ENCODE measurements at regions not wholly inside any gene's neighbourhood (a gene's known extent, or its start where the extent isn't known, plus 50 kb on each side); places are given as distances from the start of the nearest gene placed in this dataset.
A peak's percentile ranks its signal among the peaks of the same experiment; 100 is the strongest.

- Histone ChIP-seq H3K4me3 (no peak overlapping the region), H3K27me3 (no peaks in the 10 kb centered on the region), H3K27ac (no peak overlapping the region), H3K9me3 (no peaks in the 10 kb centered on the region), H3K36me3 (no peaks in the 10 kb centered on the region), H3K4me1 (no peaks in the 10 kb centered on the region)
- in situ Hi-C loops (cut with MboI; ENCODE audit: low pct_ligation_motif_present in 1 of 4, low pct_unique_long_range_greater_than_20kb in 1 of 4, low sequenced_read_pairs in 3 of 4): no loop called here
- no peak for TF ChIP-seq POLR2AphosphoS5 (IDR thresholded peaks at IDR 0.05)
- DNase-seq: no peak
- intact Hi-C loops (cut with DNase I; ENCODE audit: low total_unique reads): no loop called here
- 52% methylated on average over 2 of the region's 3 CpGs; no CpG with 5 or more reads in 1 of the 2 donors for WGBS, 2 donors (ENCODE audit: low coverage in 1 of 2)
Observed at GRCh38 chrX:55813150-55813549, 95.6 kb downstream of the RRAGB start.

DNA sequence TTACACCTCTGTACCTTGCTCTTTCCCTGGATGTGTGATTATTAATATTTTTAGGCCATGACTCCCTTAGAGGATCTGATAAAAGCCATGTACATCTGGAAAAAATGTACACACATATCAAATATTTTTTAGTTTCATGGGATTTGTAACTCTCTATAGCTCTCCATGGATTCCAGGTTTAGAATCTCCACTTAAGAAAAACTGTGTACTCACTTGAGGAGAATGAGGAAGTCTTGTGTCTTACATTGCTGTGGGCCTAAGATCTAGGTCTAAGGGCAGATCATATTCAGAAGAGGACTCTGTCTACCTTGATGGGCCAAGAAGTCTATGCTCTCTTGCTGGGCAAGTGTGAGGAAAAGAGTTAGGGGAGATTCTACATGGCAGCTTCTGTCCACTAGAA lies 98.0 kb downstream of the RRAGB start:
- no peak for DNase-seq
- no peaks in the 10 kb centered on the region for H3K4me1 ChIP-seq
- H3K36me3 ChIP-seq: no peaks in the 10 kb centered on the region
- no peaks in the 10 kb centered on the region for H3K27me3 ChIP-seq
- H3K27ac ChIP-seq: no peak overlapping the region
- H3K9me3 ChIP-seq: no peaks in the 10 kb centered on the region
- intact Hi-C loops (cut with DNase I; ENCODE audit: low total_unique reads): no loop called here
- in situ Hi-C loops (cut with MboI; ENCODE audit: low pct_ligation_motif_present in 1 of 4, low pct_unique_long_range_greater_than_20kb in 1 of 4, low sequenced_read_pairs in 3 of 4): no loop called here
- H3K4me3 ChIP-seq: no peak overlapping the region
- no peak for TF ChIP-seq EP300 (IDR thresholded peaks at IDR 0.05; ENCODE audit: low read depth)
- TF ChIP-seq CTCF (IDR thresholded peaks at IDR 0.05): no peak
- TF ChIP-seq POLR2A (IDR thresholded peaks at IDR 0.05): no peak
- no peak for TF ChIP-seq POLR2AphosphoS5 (IDR thresholded peaks at IDR 0.05)

GRCh38 chrX:55816023-55816422 lies 98.5 kb downstream of the RRAGB start:
- DNase-seq: no peak
- Histone ChIP-seq H3K27ac (no peak overlapping the region), H3K9me3 (no peaks in the 10 kb centered on the region), H3K36me3 (no peaks in the 10 kb centered on the region), H3K4me3 (no peak overlapping the region), H3K27me3 (no peaks in the 10 kb centered on the region), H3K4me1 (no peaks in the 10 kb centered on the region)
- TF ChIP-seq POLR2A (IDR thresholded peaks at IDR 0.05) (no peak), CTCF (IDR thresholded peaks at IDR 0.05) (no peak), EP300 (IDR thresholded peaks at IDR 0.05; ENCODE audit: low read depth) (no peak), POLR2AphosphoS5 (IDR thresholded peaks at IDR 0.05) (no peak)
- in situ Hi-C loops (cut with MboI; ENCODE audit: low pct_ligation_motif_present in 1 of 4, low pct_unique_long_range_greater_than_20kb in 1 of 4, low sequenced_read_pairs in 3 of 4) (no loop called here), intact Hi-C loops (cut with DNase I; ENCODE audit: low total_unique reads) (no loop called here)
- 59% methylated on average over 2 of the region's 2 CpGs; no CpG with 5 or more reads in 1 of the 2 donors for WGBS, 2 donors (ENCODE audit: low coverage in 1 of 2)

GRCh38 chrX:55818673-55819375 lies 101.3 kb downstream of the RRAGB start:
- intact Hi-C loops (cut with DNase I; ENCODE audit: low total_unique reads): no loop called here
- Histone ChIP-seq H3K4me1 (no peaks in the 10 kb centered on the region), H3K27me3 (no peaks in the 10 kb centered on the region), H3K9me3 (no peaks in the 10 kb centered on the region), H3K27ac (no peak overlapping the region), H3K36me3 (no peaks in the 10 kb centered on the region), H3K4me3 (no peak overlapping the region)
- TF ChIP-seq EP300 (IDR thresholded peaks at IDR 0.05; ENCODE audit: low read depth): no peak
- TF ChIP-seq CTCF (IDR thresholded peaks at IDR 0.05): no peak
- TF ChIP-seq POLR2A (IDR thresholded peaks at IDR 0.05): no peak
- no peak for TF ChIP-seq POLR2AphosphoS5 (IDR thresholded peaks at IDR 0.05)
- no peak for DNase-seq
- WGBS, 2 donors (ENCODE audit: low coverage in 1 of 2): 67% methylated on average over 3 of the region's 3 CpGs; no CpG with 5 or more reads in 1 of the 2 donors
- in situ Hi-C loops (cut with MboI; ENCODE audit: low pct_ligation_motif_present in 1 of 4, low pct_unique_long_range_greater_than_20kb in 1 of 4, low sequenced_read_pairs in 3 of 4): no loop called here

DNA sequence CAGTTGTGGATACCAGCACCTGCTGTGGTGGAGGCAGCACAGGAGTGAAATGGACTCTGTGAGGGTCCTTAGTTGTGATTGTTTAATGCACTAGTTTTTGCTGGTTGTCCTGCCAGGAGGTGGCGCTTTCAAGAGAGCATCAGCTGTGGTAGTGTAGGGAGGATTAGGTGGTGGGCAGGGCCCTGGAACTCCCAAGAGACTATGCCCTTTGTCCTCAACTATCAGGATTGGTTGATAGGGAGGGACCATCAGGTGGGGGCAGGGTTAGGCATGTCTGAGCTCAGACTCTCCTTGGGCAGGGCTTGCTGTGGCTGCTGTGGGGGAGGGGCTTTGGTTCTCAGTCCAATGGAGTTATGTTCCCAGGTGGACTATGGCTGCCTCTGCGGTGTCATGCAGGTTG lies 121.9 kb downstream of the RRAGB start:
- WGBS, 2 donors (ENCODE audit: low coverage in 1 of 2): 44 to 100% methylated on average over 1 to 2 of the region's 2 CpGs
- H3K4me3 ChIP-seq: no peak overlapping the region
- no peak overlapping the region for H3K27ac ChIP-seq
- in situ Hi-C loops (cut with MboI; ENCODE audit: low pct_ligation_motif_present in 1 of 4, low pct_unique_long_range_greater_than_20kb in 1 of 4, low sequenced_read_pairs in 3 of 4): no loop called here
- no peaks in the 10 kb centered on the region for H3K36me3 ChIP-seq
- DNase-seq: peak; percentile 51
- intact Hi-C loops (cut with DNase I; ENCODE audit: low total_unique reads): no loop called here
- H3K9me3 ChIP-seq: no peaks in the 10 kb centered on the region
- TF ChIP-seq CTCF (IDR thresholded peaks at IDR 0.05): peak in 1 of 5 experiments; percentile 20
- no peak for TF ChIP-seq POLR2A (IDR thresholded peaks at IDR 0.05)
- no peak for TF ChIP-seq POLR2AphosphoS5 (IDR thresholded peaks at IDR 0.05)
- no peaks in the 10 kb centered on the region for H3K27me3 ChIP-seq
- no peaks in the 10 kb centered on the region for H3K4me1 ChIP-seq

Data from transverse colon (tissue), 4 donors.